HG02678 (cell line): ENCODE measurements at regions not wholly inside any gene's neighbourhood (a gene's known extent, or its start where the extent isn't known, plus 50 kb on each side); places are given as distances from the start of the nearest gene placed in this dataset.
"Not testable (repeated sequence)": the region's sequence is repeated elsewhere in the genome, so short reads cannot be mapped to it uniquely, and the experiment has no call there.

ENCODE experiments used
- ATAC-seq: cut with Tn5 transposase; IDR thresholded peaks from one replicate; pipeline ENCODE4 v1.9.1; 2021; ENCODE audit warnings: mild to moderate bottlenecking, moderate library complexity; ENCODE audit not compliant: unreplicated experiment

GRCh38 chr3:125695688-125696087 lies 100.4 kb upstream of the OSBPL11 start:
- no peak for ATAC-seq

GRCh38 chr3:125697126-125697525 lies 101.8 kb upstream of the OSBPL11 start:
- ATAC-seq: not testable (repeated sequence)

GRCh38 chr3:125697979-125698640 lies 102.8 kb upstream of the OSBPL11 start:
- not testable (repeated sequence) for ATAC-seq

- ATAC-seq: no peak
Measured at GRCh38 chr3:125715651-125716050, 120.4 kb upstream of the OSBPL11 start.

- ATAC-seq: not testable (repeated sequence)
Measured at GRCh38 chr3:125732151-125732550, 136.9 kb upstream of the OSBPL11 start.

- ATAC-seq: not testable (repeated sequence)
Measured at GRCh38 chr3:125741991-125742718, 146.9 kb upstream of the OSBPL11 start.

- ATAC-seq: not testable (repeated sequence)
Measured at GRCh38 chr3:125742845-125743244, 147.5 kb upstream of the OSBPL11 start.

GRCh38 chr3:125757050-125757449 lies 161.8 kb upstream of the OSBPL11 start:
- not testable (repeated sequence) for ATAC-seq

GRCh38 chr3:125758641-125759130 lies 163.4 kb upstream of the OSBPL11 start:
- not testable (repeated sequence) for ATAC-seq

GRCh38 chr3:125762601-125763000 lies 167.3 kb upstream of the OSBPL11 start:
- ATAC-seq: not testable (repeated sequence)

GRCh38 chr3:125766285-125766826 lies 171.1 kb upstream of the OSBPL11 start:
- not testable (repeated sequence) for ATAC-seq

GRCh38 chr3:125766931-125767330 lies 171.6 kb upstream of the OSBPL11 start:
- ATAC-seq: not testable (repeated sequence)

- no peak for ATAC-seq
Measured at GRCh38 chr3:125767641-125768040, 172.3 kb upstream of the OSBPL11 start.

GRCh38 chr3:125768821-125769220 lies 173.5 kb upstream of the OSBPL11 start:
- not testable (repeated sequence) for ATAC-seq

GRCh38 chr3:125771506-125771905 lies 176.2 kb upstream of the OSBPL11 start:
- not testable (repeated sequence) for ATAC-seq

- ATAC-seq: not testable (repeated sequence)
Measured at GRCh38 chr3:125774433-125775034, 179.2 kb upstream of the OSBPL11 start.

- ATAC-seq: not testable (repeated sequence)
Measured at GRCh38 chr3:125775106-125775505, 179.8 kb upstream of the OSBPL11 start.

GRCh38 chr3:125775606-125776294 lies 180.5 kb upstream of the OSBPL11 start:
- not testable (repeated sequence) for ATAC-seq

- ATAC-seq: not testable (repeated sequence)
Measured at GRCh38 chr3:125779276-125779675, 184.0 kb upstream of the OSBPL11 start.

- ATAC-seq: not testable (repeated sequence)
Measured at GRCh38 chr3:125779918-125780317, 184.6 kb upstream of the OSBPL11 start.

GRCh38 chr3:125781678-125782077 lies 186.4 kb upstream of the OSBPL11 start:
- ATAC-seq: not testable (repeated sequence)
